Erythroblast (primary cell): ENCODE measurements at regions not wholly inside any gene's neighbourhood (a gene's known extent, or its start where the extent isn't known, plus 50 kb on each side); places are given as distances from the start of the nearest gene placed in this dataset.

Experiments used
- GATA1 ChIP-seq: IDR thresholded peaks from 2 replicates; pipeline ENCODE4 v1.6.1; 2011; ENCODE audit warnings: low read depth, mild to moderate bottlenecking, control low read depth, low read length, moderate library complexity
- POLR2A ChIP-seq: IDR thresholded peaks from 2 replicates; pipeline ENCODE4 v1.6.1; 2011; ENCODE audit warnings: mild to moderate bottlenecking, low read length

DNA sequence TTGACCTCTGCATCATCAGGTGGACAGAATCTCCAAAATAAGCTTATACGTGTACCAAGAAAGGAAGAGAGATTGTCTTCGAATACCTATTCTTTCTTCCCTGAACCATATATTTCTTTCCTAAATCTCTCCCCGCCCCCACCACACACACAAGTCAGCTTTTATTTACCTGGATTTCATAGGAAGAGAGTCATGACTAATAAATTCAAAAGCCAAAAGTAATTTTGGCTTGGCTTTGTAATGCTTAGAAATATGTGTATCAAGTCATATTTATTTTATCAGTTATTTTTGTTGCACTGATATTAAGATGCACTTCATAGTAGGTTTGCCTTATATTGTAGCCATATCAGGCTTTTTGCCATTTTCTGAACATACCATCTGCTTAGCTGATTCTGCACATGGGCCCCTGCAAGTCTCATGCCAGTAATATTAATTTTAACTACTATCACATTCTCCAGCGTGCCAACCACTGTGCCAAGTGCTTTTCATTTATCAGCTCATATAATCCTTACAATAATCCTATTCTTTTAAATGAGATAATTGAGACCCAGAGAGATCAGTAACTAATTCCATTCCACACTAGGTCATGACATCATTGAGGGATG, 1405.3 kb upstream of the NUDT12 start:
- TF ChIP-seq POLR2A, result no peak
- TF ChIP-seq GATA1, result no peak
